ENCODE measurements at regions not wholly inside any gene's neighbourhood (a gene's known extent, or its start where the extent isn't known, plus 50 kb on each side); places are given as distances from the start of the nearest gene placed in this dataset.

- DNase-seq = no peak
These were observed 124.8 kb upstream of the RBBP6 start for GRCh38 chr16:24414534-24414933.

GRCh38 chr16:24418733-24419132 lies 120.6 kb upstream of the RBBP6 start:
- no peak for DNase-seq

GRCh38 chr16:24423312-24423711 lies 116.1 kb upstream of the RBBP6 start:
- DNase-seq = no peak

- no peak for DNase-seq
These were observed 115.0 kb upstream of the RBBP6 start for GRCh38 chr16:24424364-24424763.

GRCh38 chr16:24427840-24428239 lies 111.5 kb upstream of the RBBP6 start:
- DNase-seq = no peak

- DNase-seq = no peak
These were observed 110.6 kb upstream of the RBBP6 start for GRCh38 chr16:24428756-24429155.

- peak; percentile 71 for DNase-seq
These were observed 108.2 kb upstream of the RBBP6 start for GRCh38 chr16:24430954-24431760.

- no peak for DNase-seq
These were observed 105.7 kb upstream of the RBBP6 start for GRCh38 chr16:24433706-24434105.

GRCh38 chr16:24440306-24440705 lies 99.1 kb upstream of the RBBP6 start:
- DNase-seq = no peak

- DNase-seq = no peak
These were observed 96.7 kb upstream of the RBBP6 start for GRCh38 chr16:24442631-24443030.

GRCh38 chr16:24445216-24445615 lies 94.2 kb upstream of the RBBP6 start:
- no peak for DNase-seq

- no peak for DNase-seq
These were observed 93.2 kb upstream of the RBBP6 start for GRCh38 chr16:24446189-24446588.

GRCh38 chr16:24452724-24453123 lies 86.6 kb upstream of the RBBP6 start:
- no peak for DNase-seq

- DNase-seq = peak; percentile 66
These were observed 76.0 kb upstream of the RBBP6 start for GRCh38 chr16:24463196-24463945.

- no peak for DNase-seq
These were observed 67.6 kb upstream of the RBBP6 start for GRCh38 chr16:24471561-24472350.

- no peak for DNase-seq
These were observed 61.9 kb upstream of the RBBP6 start for GRCh38 chr16:24477492-24477891.

- no peak for DNase-seq
These were observed 61.0 kb upstream of the RBBP6 start for GRCh38 chr16:24478401-24478800.

- no peak for DNase-seq
These were observed 56.6 kb upstream of the RBBP6 start for GRCh38 chr16:24482681-24483202.

GRCh38 chr16:24488045-24488444 lies 51.3 kb upstream of the RBBP6 start:
- no peak for DNase-seq

Measured in islet precursor cell (in vitro differentiated cells).